Esophagus muscularis mucosa (tissue), 3 donors: ENCODE measurements at regions not wholly inside any gene's neighbourhood (a gene's known extent, or its start where the extent isn't known, plus 50 kb on each side); places are given as distances from the start of the nearest gene placed in this dataset.
"Not testable (repeated sequence)": the region's sequence is repeated elsewhere in the genome, so short reads cannot be mapped to it uniquely, and the experiment has no call there.

Experiments used
- POLR2AphosphoS5 ChIP-seq, 2 donors: sonication (generic); formaldehyde crosslinking; IDR thresholded peaks; one replicate each; pipeline ENCODE4 v1.6.1; 2017; ENCODE audit warnings: antibody characterized with exemption in 2 of 2
- TF ChIP-seq, protein P1 (sequence below), 3 experiments: fragments of 200-600 bp in 2 of 3; fragments of 450-650 bp in 1 of 3; sonication (generic) in 2 of 3; IDR thresholded peaks; one replicate each; pipeline ENCODE4 v1.5.1; 2017 to 2019; ENCODE audit warnings: antibody characterized with exemption in 3 of 3, mild to moderate bottlenecking in 2 of 3, moderate library complexity in 1 of 3

DNA sequence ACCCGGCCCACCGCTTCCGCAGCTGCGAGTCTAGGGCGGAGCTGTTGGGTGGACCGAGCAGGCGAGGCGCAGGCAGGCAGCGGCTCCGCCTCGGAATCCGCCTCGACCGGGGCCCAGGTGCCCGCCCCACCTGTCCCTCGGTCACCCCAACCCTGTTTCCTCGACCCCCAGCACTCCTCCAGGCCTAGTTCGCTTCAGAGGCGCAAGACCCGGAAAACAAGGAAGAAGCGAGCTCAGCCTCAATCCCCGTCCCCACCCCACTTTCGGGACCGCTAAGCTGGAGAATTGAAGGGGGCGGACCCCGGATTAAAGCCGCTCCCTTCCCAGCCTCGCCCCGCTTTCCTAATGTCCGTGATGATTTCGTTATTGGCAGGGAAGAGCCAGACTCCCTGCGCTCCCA is 131.3 kb downstream of the POTEH start:
- TF ChIP-seq, protein P1, sequence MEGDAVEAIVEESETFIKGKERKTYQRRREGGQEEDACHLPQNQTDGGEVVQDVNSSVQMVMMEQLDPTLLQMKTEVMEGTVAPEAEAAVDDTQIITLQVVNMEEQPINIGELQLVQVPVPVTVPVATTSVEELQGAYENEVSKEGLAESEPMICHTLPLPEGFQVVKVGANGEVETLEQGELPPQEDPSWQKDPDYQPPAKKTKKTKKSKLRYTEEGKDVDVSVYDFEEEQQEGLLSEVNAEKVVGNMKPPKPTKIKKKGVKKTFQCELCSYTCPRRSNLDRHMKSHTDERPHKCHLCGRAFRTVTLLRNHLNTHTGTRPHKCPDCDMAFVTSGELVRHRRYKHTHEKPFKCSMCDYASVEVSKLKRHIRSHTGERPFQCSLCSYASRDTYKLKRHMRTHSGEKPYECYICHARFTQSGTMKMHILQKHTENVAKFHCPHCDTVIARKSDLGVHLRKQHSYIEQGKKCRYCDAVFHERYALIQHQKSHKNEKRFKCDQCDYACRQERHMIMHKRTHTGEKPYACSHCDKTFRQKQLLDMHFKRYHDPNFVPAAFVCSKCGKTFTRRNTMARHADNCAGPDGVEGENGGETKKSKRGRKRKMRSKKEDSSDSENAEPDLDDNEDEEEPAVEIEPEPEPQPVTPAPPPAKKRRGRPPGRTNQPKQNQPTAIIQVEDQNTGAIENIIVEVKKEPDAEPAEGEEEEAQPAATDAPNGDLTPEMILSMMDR (IDR thresholded peaks at IDR 0.05): not testable (repeated sequence)
- TF ChIP-seq POLR2AphosphoS5 (IDR thresholded peaks at IDR 0.05): not testable (repeated sequence)
